Stimulated activated CD4-positive, alpha-beta T cell treated with anti-CD3 and anti-CD28 coated beads, Interleukin-1b, Interleukin-23, amount 100 ng/mL, for 4 hours (primary cell): ENCODE measurements at regions not wholly inside any gene's neighbourhood (a gene's known extent, or its start where the extent isn't known, plus 50 kb on each side); places are given as distances from the start of the nearest gene placed in this dataset.
"Not testable (repeated sequence)": the region's sequence is repeated elsewhere in the genome, so short reads cannot be mapped to it uniquely, and the experiment has no call there.

Experiments
- DNase-seq, 2 donors: peaks; one replicate each; pipeline ENCODE4 v3.0.0-alpha.2; 2020; ENCODE audit warnings: low read depth in 2 of 2

DNA sequence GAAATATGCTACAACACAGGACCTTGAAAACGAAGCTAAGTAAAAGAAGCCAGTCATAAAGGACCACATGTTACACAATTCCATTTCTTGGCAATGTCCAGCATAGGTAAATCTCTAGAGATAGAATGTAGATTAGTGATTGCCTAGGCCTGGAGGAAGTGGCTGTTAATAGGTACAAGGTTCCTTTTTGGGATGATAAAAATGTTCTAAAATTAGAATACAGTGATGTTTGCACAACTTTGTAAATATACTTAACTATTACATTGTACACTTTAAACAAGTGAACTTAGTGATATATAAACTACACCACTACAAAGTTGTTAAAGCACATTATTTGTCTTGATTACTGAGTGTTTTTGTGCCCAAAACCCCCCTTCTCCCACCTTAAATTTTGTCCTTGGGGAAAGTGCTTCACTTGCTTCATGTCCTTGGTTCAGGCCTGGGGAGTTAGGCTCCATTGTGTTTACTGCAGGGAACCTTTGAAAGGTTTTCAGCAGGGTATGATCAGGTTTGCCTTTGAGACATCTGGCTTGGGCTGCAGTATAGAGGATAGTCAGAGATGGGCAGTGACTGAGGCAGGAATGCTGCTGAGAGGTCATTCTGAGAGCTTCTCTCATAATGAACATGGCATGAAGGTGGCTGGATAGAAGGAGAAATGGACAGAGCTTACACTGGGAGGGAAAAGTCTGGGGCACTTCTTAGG lies 1052.6 kb downstream of the REEP3 start:
- DNase-seq, result no peak

DNA sequence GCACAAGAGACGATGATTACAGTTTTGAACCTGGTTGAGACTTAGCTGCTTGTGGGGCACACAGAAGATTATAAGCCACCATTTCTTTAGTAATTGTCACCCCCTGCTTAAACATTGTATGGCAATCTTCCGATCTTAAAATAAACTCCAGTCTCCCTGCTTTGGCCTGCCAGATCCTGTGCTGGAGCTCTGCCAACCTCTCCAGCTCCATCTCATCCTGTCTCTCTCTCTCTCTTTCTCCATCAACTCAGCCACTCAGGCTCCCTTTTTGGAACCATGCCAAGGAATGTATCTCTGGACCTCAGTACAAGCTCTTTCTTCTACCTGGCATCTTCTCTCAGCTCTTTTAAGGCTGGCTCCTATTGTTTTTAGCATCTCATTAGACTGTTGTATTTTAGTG lies 1053.2 kb downstream of the REEP3 start:
- DNase-seq, result no peak

DNA sequence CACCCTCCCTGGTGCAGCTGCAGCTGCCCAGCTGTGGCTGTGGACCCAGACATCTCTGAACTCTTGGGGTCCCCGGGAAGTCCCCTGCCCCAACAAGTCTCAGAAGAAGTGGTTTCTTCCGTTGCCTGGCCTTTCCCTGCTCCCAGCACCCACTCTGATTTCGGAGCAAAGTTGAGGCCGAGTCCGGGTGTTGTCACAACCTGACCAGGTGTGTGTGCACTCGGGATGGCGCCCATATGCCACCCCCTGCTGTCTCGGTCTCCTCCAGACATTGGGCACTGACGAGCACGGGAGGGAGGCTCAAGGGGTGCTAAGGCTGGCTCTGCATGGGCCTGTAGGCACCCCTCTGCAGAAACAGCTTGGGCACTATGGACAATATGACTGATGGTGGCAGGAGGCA lies 1055.3 kb downstream of the REEP3 start:
- no peak for DNase-seq

DNA sequence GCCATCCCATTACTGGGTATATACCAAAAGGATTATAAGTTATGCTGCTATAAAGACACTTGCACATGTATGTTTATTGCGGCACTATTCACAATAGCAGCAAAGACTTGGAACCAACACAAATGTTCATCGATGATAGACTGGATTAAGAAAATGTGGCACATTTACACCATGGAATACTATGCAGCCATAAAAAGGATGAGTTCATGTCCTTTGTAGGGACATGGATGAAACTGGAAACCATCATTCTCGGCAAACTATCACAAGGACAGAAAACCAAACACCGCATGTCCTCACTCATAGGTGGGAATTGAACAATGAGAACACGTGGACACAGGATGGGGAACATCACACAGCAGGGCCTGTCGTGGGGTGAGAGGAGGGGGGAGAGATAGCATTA lies 1057.6 kb downstream of the REEP3 start:
- not testable (repeated sequence) for DNase-seq

DNA sequence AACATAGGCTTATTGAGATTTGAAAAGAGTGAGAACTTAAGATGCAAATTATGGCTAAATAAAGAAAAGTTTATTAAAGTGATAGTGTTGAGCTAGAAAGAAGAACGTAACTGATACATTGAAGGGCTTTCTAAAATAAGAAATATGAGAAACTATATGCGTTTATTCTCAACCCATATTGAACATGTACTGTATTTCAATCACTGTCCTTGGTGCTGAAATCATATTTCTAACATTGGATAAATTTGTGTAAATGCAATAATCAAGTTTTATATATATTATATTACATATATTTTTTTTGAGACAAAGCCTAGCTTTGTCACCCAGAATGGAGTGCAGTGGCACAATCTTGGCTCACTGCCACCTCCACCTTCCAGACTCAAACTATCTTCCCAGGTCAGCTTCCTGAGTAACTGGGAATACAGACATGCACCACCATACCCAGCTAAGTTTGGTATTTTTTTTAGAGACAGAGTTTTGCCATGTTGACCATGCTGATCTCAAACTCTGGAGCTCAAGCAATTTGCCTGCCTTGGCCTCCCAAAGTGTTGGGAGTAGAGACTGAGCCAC lies 1065.8 kb downstream of the REEP3 start:
- DNase-seq, result no peak

DNA sequence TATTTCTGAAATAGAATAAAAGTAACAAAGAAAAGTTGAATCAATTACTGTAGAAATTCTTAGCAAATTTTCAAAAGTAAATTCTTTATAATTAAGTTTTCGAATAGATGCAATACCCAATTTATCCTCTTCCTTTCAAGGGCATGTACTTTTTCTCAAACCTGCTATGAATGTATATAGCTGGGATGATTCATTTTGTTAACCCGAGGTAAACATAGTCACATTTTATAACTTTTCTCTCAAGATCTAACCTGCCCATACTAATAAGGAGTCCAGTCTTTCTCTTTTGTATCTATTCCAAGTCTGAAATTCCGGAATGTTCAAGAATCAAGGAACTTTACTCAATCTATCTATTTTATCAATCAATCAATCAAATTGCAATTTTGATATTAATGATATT lies 1072.9 kb downstream of the REEP3 start:
- DNase-seq, result no peak

DNA sequence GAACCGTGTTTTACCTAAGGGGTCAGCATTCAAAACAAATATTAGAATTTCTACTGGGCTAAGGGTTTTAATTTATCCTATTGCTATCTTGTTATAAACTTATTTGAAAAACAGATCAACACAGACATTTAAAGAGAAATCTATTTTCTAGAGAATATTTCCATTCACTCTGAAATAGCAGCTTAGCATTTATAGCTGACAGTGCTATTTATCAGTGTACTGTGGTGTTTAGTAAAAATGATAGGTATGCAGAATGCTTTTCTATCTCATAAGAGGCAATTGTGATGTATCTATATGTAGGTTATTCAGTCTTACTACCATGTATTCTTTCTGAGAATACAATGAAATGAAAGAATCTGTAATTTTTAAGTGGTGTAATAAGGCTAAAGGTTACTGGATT lies 1077.4 kb downstream of the REEP3 start:
- no peak for DNase-seq

DNA sequence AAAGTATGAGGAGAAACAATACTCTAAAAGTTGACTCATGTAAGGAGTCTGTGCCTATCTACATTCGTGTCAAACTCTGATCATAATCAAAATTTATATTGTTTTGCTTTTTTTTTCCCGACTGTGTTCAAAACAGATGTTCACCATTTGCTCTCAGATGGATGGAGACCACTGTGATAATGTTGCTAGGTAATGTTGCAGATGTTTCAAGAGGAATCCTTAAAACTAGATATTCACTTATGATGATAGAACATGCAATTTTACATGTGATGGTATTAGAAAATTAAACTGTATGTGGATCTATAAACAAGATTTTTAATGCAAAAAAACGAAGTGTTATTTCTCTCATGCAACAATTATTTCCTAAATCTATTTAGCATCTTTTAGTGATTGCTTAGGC lies 1080.1 kb downstream of the REEP3 start:
- DNase-seq, result no peak

DNA sequence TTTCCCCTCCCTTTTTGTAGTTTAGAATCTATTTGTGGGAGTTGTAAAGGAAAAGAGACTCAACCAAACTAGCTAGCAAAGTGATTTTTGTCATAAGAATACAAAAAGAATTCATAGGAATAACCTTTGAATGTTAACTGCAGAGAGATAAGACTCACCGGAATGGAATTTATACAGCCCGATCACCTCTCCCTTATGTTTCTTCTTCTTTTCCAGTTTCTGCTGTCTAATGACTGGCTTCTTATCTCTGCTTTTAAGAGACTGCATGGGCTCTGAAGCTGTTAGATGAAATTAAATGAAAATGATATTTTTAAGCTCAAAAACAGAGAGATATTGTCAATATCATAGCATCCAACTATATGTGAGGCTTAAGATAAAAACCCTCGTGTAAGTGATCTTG lies 1095.9 kb downstream of the REEP3 start:
- DNase-seq, result no peak

DNA sequence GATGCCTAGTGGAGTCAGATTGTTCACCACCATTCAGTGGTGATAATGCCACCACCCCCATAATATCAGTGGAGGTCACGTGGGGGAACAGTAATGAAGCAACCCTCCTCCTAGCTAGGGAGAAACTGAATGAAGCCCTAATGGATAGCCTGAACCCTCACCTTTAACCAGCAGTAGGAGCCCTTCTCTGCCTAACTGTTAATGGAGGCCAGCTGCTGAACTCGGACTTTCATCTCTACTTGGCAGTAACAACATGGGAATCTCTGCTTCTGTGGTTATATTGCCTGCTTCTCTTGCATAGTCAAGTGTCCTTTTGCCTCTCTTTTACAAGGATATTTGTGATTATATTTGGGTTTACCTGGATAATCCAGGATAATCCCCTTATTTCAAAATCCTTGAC lies 1097.9 kb downstream of the REEP3 start:
- DNase-seq, result no peak

DNA sequence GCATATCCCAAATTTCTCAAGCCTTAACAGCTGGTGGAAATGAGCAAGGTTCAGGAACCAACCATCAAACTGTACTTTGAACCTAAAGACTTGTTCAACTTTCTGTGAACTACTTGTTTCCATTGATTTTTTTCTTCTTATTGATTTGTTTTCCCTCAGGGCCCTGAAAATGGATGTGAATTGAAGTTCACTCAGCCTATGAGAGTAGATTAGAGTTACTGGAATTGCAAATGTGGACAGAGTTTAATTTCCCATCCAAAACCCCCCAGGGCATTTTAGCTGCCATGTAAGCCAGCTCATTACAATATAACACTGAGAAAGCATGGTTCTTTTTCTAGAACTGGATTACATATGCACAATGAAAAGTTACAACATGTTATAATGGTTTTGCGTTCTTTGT lies 1105.7 kb downstream of the REEP3 start:
- no peak for DNase-seq

DNA sequence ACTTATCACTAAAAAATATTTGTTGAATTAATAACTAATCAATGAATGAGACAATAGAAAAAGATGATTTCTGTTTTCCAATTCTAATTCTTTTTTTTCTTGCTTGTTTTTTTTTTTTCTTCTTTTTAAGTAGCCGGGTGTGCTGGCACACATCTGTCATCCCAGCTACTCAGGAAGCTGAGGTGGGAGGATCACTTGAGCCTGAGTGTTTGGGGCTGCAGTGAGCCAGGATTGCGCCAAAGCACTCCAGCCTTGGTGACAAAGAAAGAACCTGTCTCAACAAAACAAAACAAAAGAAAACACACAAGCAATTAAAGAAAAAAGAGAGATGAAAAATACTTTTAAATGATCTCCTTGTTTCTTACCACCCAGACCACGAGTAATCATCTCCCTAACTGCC lies 1109.3 kb downstream of the REEP3 start:
- DNase-seq, result no peak

DNA sequence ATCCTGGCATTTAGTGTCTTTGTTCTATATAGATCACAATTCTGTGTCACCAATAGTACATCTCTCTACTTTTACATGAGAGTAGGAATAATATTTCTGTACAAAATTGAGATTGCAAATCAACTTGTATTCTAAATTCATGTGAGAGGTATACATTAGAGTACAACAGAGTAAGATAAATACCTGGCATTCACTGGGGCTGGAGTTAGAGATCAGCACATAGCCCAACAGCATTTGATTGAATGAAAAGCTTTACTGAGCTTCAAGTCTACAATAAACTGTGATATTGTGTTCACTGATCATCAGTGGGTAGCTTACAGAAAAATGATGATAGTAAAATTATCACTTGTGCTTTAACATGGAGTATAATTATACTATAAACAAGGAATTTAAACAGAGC lies 1114.7 kb downstream of the REEP3 start:
- no peak for DNase-seq

DNA sequence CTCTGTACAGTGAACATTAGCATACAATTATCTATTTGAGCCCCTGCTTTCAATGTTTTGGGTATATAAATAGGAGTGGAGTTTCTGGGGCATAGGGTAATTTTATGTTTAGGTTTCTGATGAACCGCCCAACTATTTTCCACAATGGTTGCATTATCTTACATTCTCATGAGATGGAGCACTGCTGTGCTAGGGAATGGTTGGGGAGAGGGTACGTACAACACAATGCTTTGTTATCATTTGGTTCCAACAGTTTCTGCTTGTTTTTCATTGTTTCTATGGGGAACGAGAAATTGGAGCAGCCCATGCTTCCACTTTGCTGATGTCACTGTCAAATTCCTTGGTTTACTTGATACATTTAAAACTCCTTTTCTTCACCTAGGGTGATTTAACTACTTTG lies 1115.3 kb downstream of the REEP3 start:
- DNase-seq, result no peak

DNA sequence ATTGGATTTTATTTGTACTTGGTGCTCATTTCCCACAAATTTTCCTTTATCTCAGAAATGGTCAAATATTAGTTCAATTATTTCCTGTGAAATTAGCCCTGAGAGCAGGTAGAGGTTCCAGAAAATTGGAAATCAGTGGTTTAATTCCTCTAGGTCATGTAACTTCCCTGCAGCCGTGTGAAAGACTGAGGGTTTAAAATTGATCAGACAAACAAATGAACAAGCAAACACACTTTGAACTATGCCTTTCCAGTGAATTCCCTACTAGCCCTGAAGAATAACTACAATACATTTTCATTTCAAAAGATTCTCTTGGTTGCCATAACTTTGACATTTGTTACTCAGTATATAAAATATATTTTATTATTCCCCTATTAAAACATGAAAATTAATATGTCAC lies 1116.7 kb downstream of the REEP3 start:
- no peak for DNase-seq

DNA sequence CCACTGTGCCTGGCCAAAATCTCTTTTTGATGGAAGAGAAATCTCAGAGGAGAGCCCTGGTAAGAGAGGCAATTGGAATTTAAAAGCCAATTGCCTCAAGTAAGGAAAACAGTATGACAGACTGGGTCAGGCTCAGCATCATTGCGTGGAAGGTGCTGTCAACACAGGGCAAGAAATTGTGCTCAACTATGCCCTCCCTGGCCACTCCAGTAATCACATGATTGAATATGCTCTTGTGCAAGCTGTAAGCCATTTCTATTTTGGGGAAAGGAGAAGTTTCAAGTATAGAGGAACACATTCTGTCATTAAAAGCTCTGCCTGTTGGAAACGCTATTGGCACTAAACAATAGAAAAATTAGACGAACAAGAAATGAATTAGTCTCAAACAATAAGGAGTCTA lies 1127.7 kb downstream of the REEP3 start:
- no peak for DNase-seq

DNA sequence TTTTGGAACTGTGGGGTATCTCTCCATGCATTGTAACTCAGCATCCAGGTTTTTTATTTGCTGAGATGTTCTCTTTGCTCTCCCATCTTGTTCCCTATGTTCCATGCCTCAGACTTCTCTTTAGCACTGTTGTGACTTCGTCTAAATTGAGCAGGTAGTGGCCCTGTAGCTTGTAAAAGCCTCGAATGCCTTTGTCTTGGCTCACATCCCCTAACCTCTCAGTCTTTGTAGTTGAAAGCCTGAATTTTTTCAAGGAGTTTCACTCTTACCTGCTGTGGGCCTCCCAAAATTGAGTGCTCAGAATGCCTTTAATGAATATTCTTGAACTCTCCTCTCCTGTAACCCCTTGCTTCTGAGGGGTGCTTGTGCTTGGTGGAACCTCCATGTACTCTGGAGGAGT lies 1137.3 kb downstream of the REEP3 start:
- no peak for DNase-seq

DNA sequence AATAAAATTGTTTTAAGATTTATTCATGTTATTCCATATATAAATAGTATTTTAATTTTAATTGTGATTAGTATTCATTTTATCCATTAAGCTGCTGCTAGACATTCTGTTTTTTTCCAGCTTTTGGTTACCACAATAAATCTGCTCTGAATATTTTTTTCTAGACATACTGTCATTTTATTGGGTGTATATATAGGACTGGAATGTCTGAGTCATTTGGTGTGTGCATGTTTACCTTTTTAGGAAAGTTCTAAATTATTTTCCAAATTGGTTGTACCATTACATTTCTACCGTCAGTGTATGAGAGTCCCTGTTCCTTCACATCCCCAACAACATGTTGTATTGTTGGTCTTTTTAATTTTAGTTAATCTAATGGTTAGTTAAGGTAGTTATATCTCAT lies 1138.1 kb downstream of the REEP3 start:
- no peak for DNase-seq

DNA sequence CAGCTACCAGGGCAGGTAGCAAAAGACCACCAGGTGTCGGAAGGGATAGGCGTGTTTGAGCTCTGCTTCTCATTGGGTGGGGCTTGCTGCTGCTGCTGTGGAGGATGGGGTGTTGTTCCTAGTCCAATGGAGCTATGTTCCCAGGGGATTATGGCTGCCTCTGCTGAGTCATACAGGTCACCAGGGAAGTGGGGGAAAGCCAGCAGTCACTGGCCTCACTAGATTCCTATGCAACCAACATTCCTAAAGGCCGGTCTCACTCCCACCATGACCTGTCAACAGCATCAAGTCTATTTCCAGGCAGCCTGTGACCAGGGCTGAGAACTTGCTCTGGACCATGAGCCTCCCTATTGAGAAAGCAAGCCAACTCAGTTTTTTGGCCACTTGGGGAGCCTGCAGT lies 1160.8 kb downstream of the REEP3 start:
- no peak for DNase-seq

DNA sequence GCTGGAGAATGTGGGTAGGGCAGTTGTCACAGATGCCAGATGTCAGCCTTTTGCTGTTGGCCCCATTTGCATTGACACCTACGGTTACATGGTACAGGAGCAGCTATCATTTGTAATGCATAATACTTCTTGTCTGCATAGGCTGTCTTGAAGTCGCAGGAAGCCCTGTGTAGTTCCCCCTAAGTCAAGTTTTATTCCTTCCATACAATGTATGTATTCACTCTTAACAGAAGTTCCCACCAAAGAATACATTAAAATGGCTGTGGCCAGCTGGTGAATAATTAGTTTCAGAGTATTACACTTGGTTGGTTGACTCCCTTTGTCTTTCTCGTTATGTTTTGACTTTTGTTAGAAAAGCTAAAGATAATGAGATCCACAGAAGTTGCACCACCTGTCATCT lies 1169.0 kb downstream of the REEP3 start:
- DNase-seq, result no peak

DNA sequence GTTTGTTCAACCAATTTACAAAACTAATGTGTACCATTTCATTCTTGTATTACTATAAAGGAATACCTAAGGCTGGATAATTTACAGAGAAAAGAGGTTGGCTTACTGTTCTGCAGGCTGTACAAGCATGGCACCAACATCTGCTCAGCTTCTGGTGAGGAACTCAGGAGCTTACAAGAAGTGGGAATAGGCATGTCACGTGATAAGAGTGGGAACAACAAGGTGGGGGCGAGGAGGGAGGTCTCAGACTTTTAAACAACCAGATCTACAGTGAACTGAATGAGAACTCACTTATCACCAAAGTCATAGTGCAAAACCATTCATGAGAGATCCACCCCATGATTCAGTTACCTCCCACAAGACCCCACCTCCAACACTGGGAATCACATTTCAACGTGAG lies 1178.0 kb downstream of the REEP3 start:
- no peak for DNase-seq

DNA sequence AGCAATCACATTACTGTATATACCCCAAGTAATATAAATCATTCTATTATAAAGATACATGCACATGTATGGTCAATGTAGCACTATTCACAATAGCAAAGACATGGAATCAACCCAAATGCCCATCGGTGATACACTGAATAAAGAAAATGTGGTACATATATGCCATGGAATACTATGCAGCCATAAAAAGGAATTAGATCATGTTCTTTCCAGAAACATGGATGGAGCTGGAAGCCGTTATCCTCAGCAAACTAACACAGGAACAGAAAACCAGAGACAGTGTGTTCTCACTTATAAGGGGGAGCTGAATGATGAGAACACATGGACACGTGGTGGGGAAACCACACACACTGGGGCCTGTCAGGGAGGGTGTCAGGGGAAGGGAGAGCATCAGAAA lies 1180.9 kb downstream of the REEP3 start:
- not testable (repeated sequence) for DNase-seq

DNA sequence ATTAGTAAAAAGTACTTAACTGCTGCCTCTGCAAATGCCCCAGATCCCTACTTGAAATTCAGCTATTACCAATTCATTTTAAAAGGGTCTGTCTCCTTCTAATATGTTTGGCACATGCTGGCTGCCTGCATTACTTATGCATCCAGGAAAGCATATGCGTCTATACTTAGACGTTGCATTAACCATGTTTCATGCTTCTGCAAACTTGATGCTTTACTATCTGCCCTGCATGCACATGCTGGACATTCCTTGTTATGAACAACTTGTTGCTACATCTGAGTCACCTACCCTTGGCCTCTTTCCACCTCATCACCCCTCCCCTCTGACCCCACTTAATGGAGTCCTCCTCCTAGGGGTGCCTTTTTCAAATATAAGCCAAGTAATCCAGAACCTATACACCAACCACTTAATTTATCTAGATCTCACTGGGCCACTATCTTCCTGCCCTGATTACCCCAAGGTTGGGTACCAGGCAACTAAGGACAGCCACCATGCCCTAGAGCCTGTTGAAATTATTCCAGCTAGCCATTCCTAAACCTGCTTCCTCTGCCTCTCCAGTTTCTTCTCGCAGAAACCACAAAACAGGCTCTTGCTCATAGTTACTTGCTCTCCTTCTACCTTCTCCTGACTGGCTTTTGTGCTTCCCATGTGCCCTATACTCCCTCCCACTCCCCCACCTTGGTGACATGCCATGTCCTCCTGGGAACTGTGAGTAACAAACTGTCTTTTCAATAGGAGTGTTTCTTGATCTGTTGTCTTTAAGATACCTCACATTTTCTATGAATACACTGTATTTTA lies 1187.9 kb downstream of the REEP3 start:
- no peak for DNase-seq
